GM12872 (cell line): ENCODE measurements at regions not wholly inside any gene's neighbourhood (a gene's known extent, or its start where the extent isn't known, plus 50 kb on each side); places are given as distances from the start of the nearest gene placed in this dataset.

ENCODE experiments used
- TF ChIP-seq, protein P1 (sequence below): IDR thresholded peaks from 3 replicates; pipeline ENCODE4 v1.5.1; 2011; ENCODE audit warnings: low read depth, mild to moderate bottlenecking, low read length, moderate library complexity; ENCODE audit not compliant: insufficient read depth

DNA sequence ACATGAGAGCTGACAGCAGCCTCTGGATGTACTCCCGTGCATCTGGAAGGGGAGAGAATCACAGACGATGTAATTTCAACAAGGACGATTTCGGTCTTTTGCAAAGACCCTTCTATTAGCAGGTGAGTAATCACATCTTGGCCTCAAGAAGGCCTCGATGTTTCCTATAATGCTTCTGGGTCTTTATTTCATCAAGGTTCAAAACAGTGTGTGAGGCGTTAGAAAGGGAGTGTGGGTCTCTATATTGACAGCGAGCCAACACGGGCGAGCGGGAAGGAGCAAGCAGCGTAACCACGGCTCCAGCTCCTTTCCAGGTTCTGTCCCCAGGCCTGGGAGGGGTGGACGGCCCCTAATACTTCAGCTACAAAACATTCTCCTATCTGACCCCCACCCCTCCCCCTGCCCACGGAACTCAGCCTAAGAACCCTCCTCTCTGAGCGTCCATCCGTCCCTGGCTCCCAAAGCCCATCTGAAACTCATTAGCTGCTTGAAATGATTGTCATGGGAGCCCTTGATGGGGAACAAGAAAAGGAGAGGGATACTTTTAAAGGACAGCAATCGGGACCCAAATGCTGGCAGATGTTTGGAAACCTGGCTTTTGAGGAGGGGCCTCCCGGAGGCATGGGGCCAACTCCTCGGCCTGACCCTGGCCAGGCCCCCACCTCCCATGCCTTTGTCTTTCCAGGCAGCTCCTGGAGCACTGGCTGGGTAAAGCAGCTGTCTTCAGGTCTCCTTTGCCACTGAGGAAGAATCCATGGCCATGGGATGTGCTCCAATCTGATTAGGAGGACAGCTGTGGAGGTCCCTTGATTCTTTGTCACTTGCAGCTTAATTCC lies 250.8 kb downstream of the FOXD2 start:
- TF ChIP-seq, protein P1, sequence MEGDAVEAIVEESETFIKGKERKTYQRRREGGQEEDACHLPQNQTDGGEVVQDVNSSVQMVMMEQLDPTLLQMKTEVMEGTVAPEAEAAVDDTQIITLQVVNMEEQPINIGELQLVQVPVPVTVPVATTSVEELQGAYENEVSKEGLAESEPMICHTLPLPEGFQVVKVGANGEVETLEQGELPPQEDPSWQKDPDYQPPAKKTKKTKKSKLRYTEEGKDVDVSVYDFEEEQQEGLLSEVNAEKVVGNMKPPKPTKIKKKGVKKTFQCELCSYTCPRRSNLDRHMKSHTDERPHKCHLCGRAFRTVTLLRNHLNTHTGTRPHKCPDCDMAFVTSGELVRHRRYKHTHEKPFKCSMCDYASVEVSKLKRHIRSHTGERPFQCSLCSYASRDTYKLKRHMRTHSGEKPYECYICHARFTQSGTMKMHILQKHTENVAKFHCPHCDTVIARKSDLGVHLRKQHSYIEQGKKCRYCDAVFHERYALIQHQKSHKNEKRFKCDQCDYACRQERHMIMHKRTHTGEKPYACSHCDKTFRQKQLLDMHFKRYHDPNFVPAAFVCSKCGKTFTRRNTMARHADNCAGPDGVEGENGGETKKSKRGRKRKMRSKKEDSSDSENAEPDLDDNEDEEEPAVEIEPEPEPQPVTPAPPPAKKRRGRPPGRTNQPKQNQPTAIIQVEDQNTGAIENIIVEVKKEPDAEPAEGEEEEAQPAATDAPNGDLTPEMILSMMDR, result no peak

- TF ChIP-seq, protein P1, result no peak
These were observed 252.1 kb downstream of the FOXD2 start for GRCh38 chr1:47689894-47690293.

- TF ChIP-seq, protein P1, result no peak
These were observed 252.8 kb downstream of the FOXD2 start for GRCh38 chr1:47690341-47691250.

GRCh38 chr1:47692196-47692595 lies 254.4 kb downstream of the FOXD2 start:
- TF ChIP-seq, protein P1, result no peak

DNA sequence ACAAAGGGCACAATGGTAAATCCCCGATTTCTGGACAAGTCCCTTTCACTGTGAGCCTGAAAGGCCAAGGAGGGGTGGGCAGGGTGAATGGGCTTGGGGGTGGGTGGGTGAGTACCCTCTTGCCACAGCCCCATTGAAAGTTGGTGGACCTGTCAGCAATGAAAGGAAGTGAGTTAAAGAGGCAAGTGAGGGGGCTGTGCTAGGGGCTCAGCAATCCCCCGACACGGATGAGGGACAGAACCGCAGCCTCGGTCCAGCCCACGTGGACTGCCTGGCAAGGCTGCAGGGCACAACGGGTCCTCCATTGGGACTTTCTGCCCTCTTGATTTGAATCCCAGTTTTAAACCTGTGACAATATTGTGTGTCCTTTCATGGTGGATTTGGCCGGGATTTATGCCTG lies 255.3 kb downstream of the FOXD2 start:
- TF ChIP-seq, protein P1, result no peak

- TF ChIP-seq, protein P1, result no peak
These were observed 256.4 kb downstream of the FOXD2 start for GRCh38 chr1:47694011-47694890.
